HG02870 (cell line): ENCODE measurements at regions not wholly inside any gene's neighbourhood (a gene's known extent, or its start where the extent isn't known, plus 50 kb on each side); places are given as distances from the start of the nearest gene placed in this dataset.

Source experiments
- ATAC-seq: cut with Tn5 transposase; IDR thresholded peaks from one replicate; pipeline ENCODE4 v1.9.1; 2021; ENCODE audit warnings: mild to moderate bottlenecking, moderate library complexity; ENCODE audit not compliant: unreplicated experiment

- no peak for ATAC-seq
These were observed 228.8 kb upstream of the TYRP1 start for GRCh38 chr9:12464400-12464799.

GRCh38 chr9:12464910-12465512 lies 228.2 kb upstream of the TYRP1 start:
- no peak for ATAC-seq

GRCh38 chr9:12469084-12469483 lies 224.1 kb upstream of the TYRP1 start:
- no peak for ATAC-seq

GRCh38 chr9:12494411-12494810 lies 198.8 kb upstream of the TYRP1 start:
- ATAC-seq = no peak

- ATAC-seq = no peak
These were observed 195.4 kb upstream of the TYRP1 start for GRCh38 chr9:12497790-12498189.

GRCh38 chr9:12502520-12502919 lies 190.7 kb upstream of the TYRP1 start:
- no peak for ATAC-seq

- no peak for ATAC-seq
These were observed 189.5 kb upstream of the TYRP1 start for GRCh38 chr9:12503606-12504122.

GRCh38 chr9:12510551-12510950 lies 182.6 kb upstream of the TYRP1 start:
- ATAC-seq = no peak

- no peak for ATAC-seq
These were observed 181.5 kb upstream of the TYRP1 start for GRCh38 chr9:12511726-12512125.

GRCh38 chr9:12516031-12516430 lies 177.2 kb upstream of the TYRP1 start:
- no peak for ATAC-seq

- no peak for ATAC-seq
These were observed 176.6 kb upstream of the TYRP1 start for GRCh38 chr9:12516573-12516972.

- no peak for ATAC-seq
These were observed 154.2 kb upstream of the TYRP1 start for GRCh38 chr9:12538842-12539579.

- ATAC-seq = no peak
These were observed 153.6 kb upstream of the TYRP1 start for GRCh38 chr9:12539580-12539975.

GRCh38 chr9:12544700-12545099 lies 148.5 kb upstream of the TYRP1 start:
- ATAC-seq = no peak

GRCh38 chr9:12554636-12555035 lies 138.5 kb upstream of the TYRP1 start:
- ATAC-seq = no peak

GRCh38 chr9:12566404-12567090 lies 126.6 kb upstream of the TYRP1 start:
- ATAC-seq = no peak

- ATAC-seq = no peak
These were observed 108.3 kb upstream of the TYRP1 start for GRCh38 chr9:12584656-12585522.

GRCh38 chr9:12595400-12595799 lies 97.8 kb upstream of the TYRP1 start:
- ATAC-seq = no peak

- no peak for ATAC-seq
These were observed 88.9 kb upstream of the TYRP1 start for GRCh38 chr9:12604164-12604821.

- ATAC-seq = no peak
These were observed 80.9 kb upstream of the TYRP1 start for GRCh38 chr9:12612211-12612770.
